ENCODE measurements at regions not wholly inside any gene's neighbourhood (a gene's known extent, or its start where the extent isn't known, plus 50 kb on each side); places are given as distances from the start of the nearest gene placed in this dataset.

DNA sequence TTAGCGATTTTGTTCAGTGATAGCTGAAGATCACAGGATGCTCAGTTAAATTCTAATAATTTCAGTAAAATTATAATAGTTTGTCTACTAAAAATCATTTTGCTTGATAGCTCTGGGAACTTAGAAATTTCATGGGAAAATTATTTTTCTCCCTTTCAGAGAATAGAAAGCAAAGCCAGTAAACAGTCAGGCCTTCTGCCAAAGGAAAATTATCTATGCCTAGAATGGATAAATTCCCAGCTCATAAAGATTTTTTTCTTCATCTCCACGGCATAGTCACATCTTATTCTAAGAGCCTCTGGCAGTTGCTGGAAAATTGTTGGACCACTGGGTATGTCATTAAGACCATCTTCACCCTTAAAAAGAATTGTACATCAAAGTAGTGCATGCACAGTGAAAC lies 169.6 kb upstream of the ANO3 start:
- TF ChIP-seq, protein P1, sequence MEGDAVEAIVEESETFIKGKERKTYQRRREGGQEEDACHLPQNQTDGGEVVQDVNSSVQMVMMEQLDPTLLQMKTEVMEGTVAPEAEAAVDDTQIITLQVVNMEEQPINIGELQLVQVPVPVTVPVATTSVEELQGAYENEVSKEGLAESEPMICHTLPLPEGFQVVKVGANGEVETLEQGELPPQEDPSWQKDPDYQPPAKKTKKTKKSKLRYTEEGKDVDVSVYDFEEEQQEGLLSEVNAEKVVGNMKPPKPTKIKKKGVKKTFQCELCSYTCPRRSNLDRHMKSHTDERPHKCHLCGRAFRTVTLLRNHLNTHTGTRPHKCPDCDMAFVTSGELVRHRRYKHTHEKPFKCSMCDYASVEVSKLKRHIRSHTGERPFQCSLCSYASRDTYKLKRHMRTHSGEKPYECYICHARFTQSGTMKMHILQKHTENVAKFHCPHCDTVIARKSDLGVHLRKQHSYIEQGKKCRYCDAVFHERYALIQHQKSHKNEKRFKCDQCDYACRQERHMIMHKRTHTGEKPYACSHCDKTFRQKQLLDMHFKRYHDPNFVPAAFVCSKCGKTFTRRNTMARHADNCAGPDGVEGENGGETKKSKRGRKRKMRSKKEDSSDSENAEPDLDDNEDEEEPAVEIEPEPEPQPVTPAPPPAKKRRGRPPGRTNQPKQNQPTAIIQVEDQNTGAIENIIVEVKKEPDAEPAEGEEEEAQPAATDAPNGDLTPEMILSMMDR (IDR thresholded peaks at IDR 0.05) = no peak

DNA sequence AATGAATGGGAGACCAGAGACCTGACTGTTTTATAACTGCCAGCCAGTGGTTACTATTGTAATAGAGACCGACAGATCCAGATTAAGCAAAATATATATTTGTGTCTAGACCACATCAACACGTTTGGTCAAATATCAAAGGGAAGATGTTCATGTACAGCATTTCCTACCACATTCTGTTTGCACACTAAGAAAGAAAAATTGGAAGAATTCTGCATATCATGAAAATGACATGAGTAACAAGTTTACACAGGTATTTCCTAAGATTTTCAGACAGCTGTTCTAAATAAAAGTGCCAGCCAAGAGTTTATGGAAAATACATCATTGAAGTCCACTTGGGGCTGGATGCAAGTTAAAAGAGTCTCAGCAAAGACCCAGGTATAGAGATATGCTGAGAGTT lies 145.5 kb upstream of the ANO3 start:
- TF ChIP-seq, protein P1 (IDR thresholded peaks at IDR 0.05) = no peak

DNA sequence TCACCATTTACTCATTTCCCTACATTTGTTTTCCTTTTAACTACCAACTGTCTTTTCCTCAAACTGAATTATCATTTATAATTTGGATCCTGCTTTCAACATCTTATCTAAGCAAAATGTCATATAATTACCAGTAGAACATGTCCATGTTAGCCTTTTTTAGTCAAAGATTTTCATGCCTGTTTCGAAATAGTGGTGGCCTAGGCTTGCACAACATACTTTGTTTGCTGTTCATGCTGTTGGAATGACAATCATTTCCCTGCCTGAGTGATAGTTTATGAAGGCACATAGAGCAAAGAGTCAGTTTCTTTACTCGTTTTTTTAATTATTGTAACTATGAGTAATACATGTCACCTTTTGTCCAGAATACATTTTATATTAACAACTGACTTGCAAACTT lies 144.3 kb upstream of the ANO3 start:
- TF ChIP-seq, protein P1 (IDR thresholded peaks at IDR 0.05) = no peak

DNA sequence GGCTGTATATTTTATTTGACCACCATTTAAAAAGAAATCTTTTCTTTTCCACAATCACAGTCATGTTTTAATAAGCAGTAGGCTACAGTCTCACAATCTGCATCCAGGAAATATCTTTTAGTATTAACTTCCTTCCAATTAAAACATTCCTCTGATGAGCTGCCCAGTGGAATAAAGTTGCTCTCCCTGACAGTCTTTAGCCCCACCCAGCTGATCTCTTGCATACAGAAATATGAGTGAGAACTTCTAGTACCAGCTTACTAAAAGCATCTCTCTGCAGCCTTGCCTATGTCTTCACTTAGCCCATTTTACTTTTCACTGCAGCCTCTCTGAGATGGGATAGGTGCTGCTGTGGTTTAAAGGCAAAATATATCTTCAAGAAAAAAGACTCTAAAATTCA lies 143.4 kb upstream of the ANO3 start:
- TF ChIP-seq, protein P1 (IDR thresholded peaks at IDR 0.05) = no peak

DNA sequence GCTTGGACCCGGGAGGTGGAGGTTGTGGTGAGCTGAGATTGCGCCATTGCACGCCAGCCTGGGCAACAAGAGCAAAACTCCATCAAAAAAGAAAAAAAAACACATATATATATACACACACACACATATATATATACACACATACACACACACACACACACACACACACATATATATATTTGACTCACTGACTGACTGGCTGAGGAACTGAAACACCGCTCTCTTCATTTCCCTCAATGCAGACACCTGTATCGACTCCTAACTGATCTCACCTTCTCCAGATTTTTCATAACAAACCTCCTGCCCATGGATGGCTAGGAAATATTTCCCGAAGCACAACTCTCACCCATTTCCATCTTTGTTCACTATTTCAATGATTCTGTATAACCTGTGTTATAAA lies 140.7 kb upstream of the ANO3 start:
- TF ChIP-seq, protein P1 (IDR thresholded peaks at IDR 0.05) = no peak

DNA sequence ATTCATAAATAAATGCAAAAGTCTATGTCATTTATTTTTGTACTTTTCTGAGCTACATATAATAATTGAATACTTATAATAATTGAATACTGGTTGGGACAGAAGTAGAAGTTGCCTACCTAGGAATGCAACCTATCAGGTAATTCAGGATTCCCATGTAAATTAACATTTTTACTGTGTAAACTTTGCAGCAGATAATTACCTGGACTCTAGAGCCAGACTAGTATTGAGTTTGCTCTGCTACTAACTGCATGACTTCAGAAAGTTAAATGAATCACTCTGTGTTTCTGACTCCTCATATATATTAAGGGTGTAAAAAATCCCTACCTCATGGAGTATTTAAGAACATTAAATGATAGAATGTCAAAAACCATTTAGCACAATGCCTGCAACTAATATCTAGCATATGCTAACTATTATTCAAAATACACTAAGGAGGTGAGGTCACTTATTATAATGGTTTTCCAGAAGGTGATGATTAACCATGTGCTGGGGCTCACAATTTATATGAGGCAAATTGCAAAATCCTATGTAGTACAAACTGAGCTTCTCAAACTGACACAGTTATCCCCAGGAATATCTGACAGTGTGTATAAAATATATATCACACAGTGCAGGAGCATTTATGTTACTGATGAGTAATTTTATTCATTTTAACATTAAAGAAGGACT lies 138.1 kb upstream of the ANO3 start:
- TF ChIP-seq, protein P1 (IDR thresholded peaks at IDR 0.05) = no peak

DNA sequence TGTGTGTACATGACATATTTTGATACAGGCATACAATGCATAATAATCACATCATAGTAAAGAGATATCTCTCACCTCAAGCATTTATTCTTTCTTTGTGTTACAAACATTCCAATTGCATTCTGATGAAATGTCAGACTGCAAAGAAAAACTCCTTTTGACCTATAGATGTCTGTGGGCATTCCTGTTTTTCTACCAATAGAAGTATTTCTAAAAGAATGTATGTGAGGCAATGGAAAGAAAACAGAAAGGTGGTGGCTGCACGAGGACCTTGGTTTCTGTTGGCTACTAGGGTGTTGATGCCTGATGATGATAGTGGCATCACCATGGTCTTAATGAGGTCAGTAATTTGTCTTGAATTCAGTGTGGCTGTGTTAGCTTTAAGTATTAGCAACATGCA lies 137.0 kb upstream of the ANO3 start:
- TF ChIP-seq, protein P1 (IDR thresholded peaks at IDR 0.05) = no peak
